HCT116 (cell line): ENCODE measurements at regions not wholly inside any gene's neighbourhood (a gene's known extent, or its start where the extent isn't known, plus 50 kb on each side); places are given as distances from the start of the nearest gene placed in this dataset.

Experiments used
- ATAC-seq: fragments of 200-7000 bp; cut with Tn5 transposase; 2 replicates; pipeline ENCODE4 v1.9.1; 2020; ENCODE audit warnings: mild to moderate bottlenecking, moderate library complexity
- BruUV-seq: library from RNA; stranded (reverse); fragments of 400-500 nt; replicated peaks from 2 replicates; lab custom pipeline; 2021; lab: Mats Ljungman, UMichigan
- CTCF ChIA-PET: fragments of 300-600 bp; sonication (Branson Sonifier 250); formaldehyde crosslinking; loops from one replicate; lab custom pipeline; 2021; ENCODE audit warnings: antibody characterized with exemption; lab: Charles Lee
- POLR2A ChIA-PET: fragments of 300-600, 350-600 bp; sonication (Branson Sonifier 250); formaldehyde crosslinking; loops from one replicate; lab custom pipeline; 2021; ENCODE audit warnings: antibody characterized with exemption; lab: Charles Lee
- RAD21 ChIA-PET, 2 experiments: fragments of 300-600 bp; sonication (Branson Sonifier 250); formaldehyde crosslinking; loops; one replicate each; lab custom pipeline; 2023; ENCODE audit warnings: low total read pairs in 2 of 2; ENCODE audit not compliant: uncharacterized antibody in 2 of 2, unreplicated experiment in 2 of 2, low non-redundant PET in 1 of 2; lab: Charles Lee
- DNase-seq: peaks from one replicate; pipeline ENCODE4 v3.0.0-alpha.2; 2010; ENCODE audit warnings: low read depth, low spot score
- H2AFZ ChIP-seq: fragments of 200-600 bp; shearing (Covaris generic), sonication (generic); 2 replicates; pipeline ENCODE4 v1.6.1; 2017; ENCODE audit warnings: low read depth, mixed run types, mixed read lengths, antibody characterized with exemption, low read length; ENCODE audit not compliant: poor library complexity, severe bottlenecking
- H3K27ac ChIP-seq: 2 replicates; pipeline ENCODE4 v1.5.1; 2012; ENCODE audit warnings: low read depth, low read length
- H3K27me3 ChIP-seq: fragments of 200-600 bp; sonication (generic); 2 replicates; pipeline ENCODE4 v1.6.1; 2016; ENCODE audit warnings: mixed run types, low read length, mixed read lengths; ENCODE audit not compliant: insufficient read depth
- H3K36me3 ChIP-seq, 2 experiments: fragments of 200-500 bp in 1 of 2; fragments of 200-600 bp in 1 of 2; sonication (Bioruptor generic) in 1 of 2; sonication (generic) in 1 of 2; 2 replicates each; pipeline versions ENCODE4 v1.5.1 to v1.6.1; 2014 to 2016; ENCODE audit warnings: low read length in 2 of 2, inconsistent platforms in 1 of 2, mixed read lengths in 1 of 2, mixed run types in 1 of 2; ENCODE audit not compliant: insufficient read depth in 2 of 2, control insufficient read depth in 1 of 2
- H3K4me1 ChIP-seq, 2 experiments: fragments of 200-600 bp in 1 of 2; sonication (generic) in 1 of 2; 2 replicates each; pipeline versions ENCODE4 v1.5.1 to v1.6.1; 2012 to 2017; ENCODE audit warnings: low read length in 2 of 2, inconsistent platforms in 1 of 2, mild to moderate bottlenecking in 1 of 2, mixed read lengths in 1 of 2, mixed run types in 1 of 2, moderate library complexity in 1 of 2; ENCODE audit not compliant: insufficient read depth in 2 of 2, control insufficient read depth in 1 of 2
- H3K4me2 ChIP-seq: fragments of 200-600 bp; sonication (generic); 2 replicates; pipeline ENCODE4 v1.6.1; 2017; ENCODE audit warnings: mixed run types, low read length, mixed read lengths
- H3K4me3 ChIP-seq, 2 experiments: fragments of 200-600 bp in 1 of 2; sonication (generic) in 1 of 2; replicated peaks in 1 of 2; 2 replicates each; pipeline ENCODE4 v1.5.1; 2011 to 2016; ENCODE audit warnings: low read length in 2 of 2, control low read depth in 1 of 2, low read depth in 1 of 2, mild to moderate bottlenecking in 1 of 2, mixed read lengths in 1 of 2, mixed run types in 1 of 2
- H3K79me2 ChIP-seq: fragments of 200-600 bp; sonication (generic); 2 replicates; pipeline ENCODE4 v1.6.1; 2017; ENCODE audit warnings: mild to moderate bottlenecking, mixed run types, low read length, moderate library complexity, mixed read lengths; ENCODE audit not compliant: insufficient read depth
- H3K9ac ChIP-seq: fragments of 200-600 bp; sonication (generic); 2 replicates; pipeline ENCODE4 v1.6.1; 2016; ENCODE audit warnings: low read length, mixed read lengths
- H3K9me2 ChIP-seq: fragments of 200-600 bp; sonication (generic), shearing (Covaris generic); 2 replicates; pipeline ENCODE4 v1.6.1; 2017; ENCODE audit warnings: mixed run types, mild to moderate bottlenecking, moderate library complexity; ENCODE audit not compliant: insufficient read depth
- H3K9me3 ChIP-seq, 2 experiments: fragments of 200-500 bp in 1 of 2; fragments of 200-600 bp in 1 of 2; sonication (Bioruptor generic) in 1 of 2; sonication (generic) in 1 of 2; 2 replicates each; pipeline ENCODE4 v1.6.1; 2014 to 2017; ENCODE audit warnings: low read length in 2 of 2, mixed read lengths in 2 of 2, inconsistent platforms in 1 of 2, low read depth in 1 of 2, mild to moderate bottlenecking in 1 of 2, mixed run types in 1 of 2, moderate library complexity in 1 of 2; ENCODE audit not compliant: control insufficient read depth in 1 of 2, insufficient read depth in 1 of 2
- H4K20me1 ChIP-seq: fragments of 200-600 bp; sonication (generic), shearing (Covaris generic); 2 replicates; pipeline ENCODE4 v1.6.1; 2017; ENCODE audit warnings: mixed run types, mild to moderate bottlenecking, moderate library complexity; ENCODE audit not compliant: insufficient read depth
- CBX3 ChIP-seq: IDR thresholded peaks from 2 replicates; pipeline ENCODE4 v1.6.1; 2012; ENCODE audit warnings: low read depth
- CTCF ChIP-seq, 3 experiments: fragments of 200-600 bp in 1 of 3; sonication (generic) in 1 of 3; IDR thresholded peaks in 2 of 3; conservative IDR thresholded peaks in 1 of 3; 2 replicates each; pipeline ENCODE4 v1.5.1; 2012 to 2017; ENCODE audit warnings: low read depth in 2 of 3, low read length in 2 of 3, antibody characterized with exemption in 1 of 3, borderline replicate concordance in 1 of 3, control low read depth in 1 of 3, mild to moderate bottlenecking in 1 of 3, mixed read lengths in 1 of 3, mixed run types in 1 of 3, moderate library complexity in 1 of 3; ENCODE audit not compliant: insufficient read depth in 1 of 3
- ELF1 ChIP-seq: IDR thresholded peaks from 2 replicates; pipeline ENCODE4 v1.6.1; 2012; ENCODE audit warnings: low read depth, borderline replicate concordance
- FOSL1 ChIP-seq: IDR thresholded peaks from 2 replicates; pipeline ENCODE4 v1.6.1; 2012; ENCODE audit warnings: low read depth
- JUND ChIP-seq: IDR thresholded peaks from 2 replicates; pipeline ENCODE4 v1.6.1; 2012
- POLR2AphosphoS5 ChIP-seq: IDR thresholded peaks from 2 replicates; pipeline ENCODE4 v1.6.1; 2011; ENCODE audit warnings: mild to moderate bottlenecking, low read depth, low read length, moderate library complexity
- REST ChIP-seq: IDR thresholded peaks from 2 replicates; pipeline ENCODE4 v1.6.1; 2012; ENCODE audit warnings: low read depth
- SRF ChIP-seq: IDR thresholded peaks from 2 replicates; pipeline ENCODE4 v1.6.1; 2012; ENCODE audit warnings: low read depth
- TCF7L2 ChIP-seq: IDR thresholded peaks from 2 replicates; pipeline ENCODE4 v1.7.0; 2011; ENCODE audit warnings: borderline replicate concordance, inconsistent platforms; ENCODE audit not compliant: insufficient read depth, insufficient read length; ENCODE audit errors: extremely low read depth
- ZFX ChIP-seq: fragments of 450-650 bp; IDR thresholded peaks from 2 replicates; pipeline ENCODE4 v1.6.1; 2017
- ZNF274 ChIP-seq: fragments of 200-500 bp; sonication (Bioruptor generic); IDR thresholded peaks from 2 replicates; pipeline ENCODE4 v1.6.1; 2014; ENCODE audit warnings: mild to moderate bottlenecking, low read depth, low read length, inconsistent platforms
- intact Hi-C: fragments of 100-400 bp; cut with micrococcal nuclease; formaldehyde crosslinking; loops from 2 replicates; pipeline ENCODE4 v1.10.0; 2022
- TF ChIP-seq, protein P1 (sequence below): IDR thresholded peaks from 2 replicates; pipeline ENCODE4 v1.6.1; 2011; ENCODE audit warnings: mild to moderate bottlenecking, low read length, moderate library complexity; ENCODE audit not compliant: insufficient replicate concordance; ENCODE audit errors: extremely low read depth
- TF ChIP-seq, protein P2 (sequence below): IDR thresholded peaks from 2 replicates; pipeline ENCODE4 v1.6.1; 2012

DNA sequence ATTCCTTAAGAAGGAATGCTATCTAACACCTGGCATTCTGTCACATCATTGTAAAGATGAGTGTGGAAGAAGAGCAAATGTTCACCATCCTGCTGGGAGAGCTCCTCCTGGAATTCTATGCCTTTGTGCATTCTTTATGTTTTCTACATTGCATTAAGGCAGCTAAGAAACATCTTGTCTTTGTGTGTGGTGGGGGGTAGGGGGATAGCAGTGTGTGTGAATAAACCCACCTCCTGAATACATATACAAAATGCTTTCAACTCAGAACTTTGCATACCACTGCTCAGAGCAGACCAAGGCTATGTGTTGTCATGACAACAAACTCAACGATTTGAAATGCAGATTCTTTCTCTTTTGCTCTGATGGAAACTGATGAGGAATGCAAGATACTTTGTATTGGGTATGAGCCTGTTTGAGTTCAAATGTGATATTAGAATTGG, 193.6 kb upstream of the KAZN start:
- no peaks in the 10 kb centered on the region for H4K20me1 ChIP-seq
- H3K9me3 ChIP-seq: no peaks in the 10 kb centered on the region
- intact Hi-C loops: no loop called here
- ChIA-PET POLR2A (no interaction called here), RAD21 (no interaction called here), CTCF (no interaction called here)
- H3K27me3 ChIP-seq: no peaks in the 10 kb centered on the region; the same call in 1 of the 2 replicates
- DNase-seq (no peak), ATAC-seq (no peak)
- no peaks in the 10 kb centered on the region for H3K79me2 ChIP-seq
- H3K27ac ChIP-seq: no peak overlapping the region
- H3K9ac ChIP-seq: no peak overlapping the region
- no peaks in the 10 kb centered on the region for H3K9me2 ChIP-seq
- no peak for TF ChIP-seq REST
- no peak for TF ChIP-seq POLR2AphosphoS5
- TF ChIP-seq FOSL1: no peak
- TF ChIP-seq, protein P1, sequence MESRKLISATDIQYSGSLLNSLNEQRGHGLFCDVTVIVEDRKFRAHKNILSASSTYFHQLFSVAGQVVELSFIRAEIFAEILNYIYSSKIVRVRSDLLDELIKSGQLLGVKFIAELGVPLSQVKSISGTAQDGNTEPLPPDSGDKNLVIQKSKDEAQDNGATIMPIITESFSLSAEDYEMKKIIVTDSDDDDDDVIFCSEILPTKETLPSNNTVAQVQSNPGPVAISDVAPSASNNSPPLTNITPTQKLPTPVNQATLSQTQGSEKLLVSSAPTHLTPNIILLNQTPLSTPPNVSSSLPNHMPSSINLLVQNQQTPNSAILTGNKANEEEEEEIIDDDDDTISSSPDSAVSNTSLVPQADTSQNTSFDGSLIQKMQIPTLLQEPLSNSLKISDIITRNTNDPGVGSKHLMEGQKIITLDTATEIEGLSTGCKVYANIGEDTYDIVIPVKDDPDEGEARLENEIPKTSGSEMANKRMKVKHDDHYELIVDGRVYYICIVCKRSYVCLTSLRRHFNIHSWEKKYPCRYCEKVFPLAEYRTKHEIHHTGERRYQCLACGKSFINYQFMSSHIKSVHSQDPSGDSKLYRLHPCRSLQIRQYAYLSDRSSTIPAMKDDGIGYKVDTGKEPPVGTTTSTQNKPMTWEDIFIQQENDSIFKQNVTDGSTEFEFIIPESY: no peak
- no peak for TF ChIP-seq TCF7L2
- no peak for TF ChIP-seq ZFX
- no peak for TF ChIP-seq JUND
- TF ChIP-seq ZNF274: no peak
- TF ChIP-seq ELF1: no peak
- TF ChIP-seq SRF: no peak
- no peak for TF ChIP-seq CTCF (IDR thresholded peaks at IDR 0.05 in 2 of 3, conservative IDR thresholded peaks at IDR 0.05 in 1 of 3; ENCODE audit: borderline replicate concordance in 1 of 3, insufficient read depth in 1 of 3, low read depth in 2 of 3, low read length in 2 of 3)
- no peak for TF ChIP-seq CBX3
- TF ChIP-seq, protein P2, sequence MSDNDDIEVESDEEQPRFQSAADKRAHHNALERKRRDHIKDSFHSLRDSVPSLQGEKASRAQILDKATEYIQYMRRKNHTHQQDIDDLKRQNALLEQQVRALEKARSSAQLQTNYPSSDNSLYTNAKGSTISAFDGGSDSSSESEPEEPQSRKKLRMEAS: no peak
- no peak overlapping the region for H3K4me3 ChIP-seq
- no peaks in the 10 kb centered on the region for H3K4me1 ChIP-seq
- BruUV-seq: no TSS peak
- no peaks in the 10 kb centered on the region for H3K36me3 ChIP-seq
- H3K4me2 ChIP-seq: no peak overlapping the region
- no peak overlapping the region for H2AFZ ChIP-seq
